ENCODE measurements at regions not wholly inside any gene's neighbourhood (a gene's known extent, or its start where the extent isn't known, plus 50 kb on each side); places are given as distances from the start of the nearest gene placed in this dataset.

DNA sequence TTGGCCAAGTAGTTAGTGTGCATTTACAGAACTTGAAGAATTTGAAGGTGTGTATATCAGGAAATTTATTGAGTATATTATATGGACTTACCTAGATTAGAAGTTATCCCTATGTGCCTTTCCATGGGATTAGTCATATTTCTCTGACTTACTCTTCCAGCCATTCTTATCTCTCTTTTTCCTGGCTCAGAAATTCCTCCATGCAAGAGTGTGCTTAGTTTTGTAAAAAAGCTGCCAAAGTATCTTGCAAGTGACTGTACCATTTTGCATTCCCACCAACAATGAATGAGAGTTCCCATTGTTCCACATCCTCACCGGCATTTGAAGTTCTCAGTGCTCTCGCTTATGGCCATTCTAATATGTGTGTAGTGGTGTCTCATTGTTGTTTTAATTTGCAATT, 82.2 kb upstream of the GUCA2B start:
- no peaks in the 10 kb centered on the region for H3K27me3 ChIP-seq
- no peaks in the 10 kb centered on the region for H3K9me3 ChIP-seq
- DNase-seq (ENCODE audit: low spot score in 2 of 2), result no peak
- intact Hi-C loops (cut with DNase I), result no loop called here
- TF ChIP-seq CTCF (IDR thresholded peaks at IDR 0.05), result no peak
- H3K4me1 ChIP-seq, result no peaks in the 10 kb centered on the region
- no peak overlapping the region for H3K4me3 ChIP-seq
- no peaks in the 10 kb centered on the region for H3K36me3 ChIP-seq
- no peak overlapping the region for H3K27ac ChIP-seq

DNA sequence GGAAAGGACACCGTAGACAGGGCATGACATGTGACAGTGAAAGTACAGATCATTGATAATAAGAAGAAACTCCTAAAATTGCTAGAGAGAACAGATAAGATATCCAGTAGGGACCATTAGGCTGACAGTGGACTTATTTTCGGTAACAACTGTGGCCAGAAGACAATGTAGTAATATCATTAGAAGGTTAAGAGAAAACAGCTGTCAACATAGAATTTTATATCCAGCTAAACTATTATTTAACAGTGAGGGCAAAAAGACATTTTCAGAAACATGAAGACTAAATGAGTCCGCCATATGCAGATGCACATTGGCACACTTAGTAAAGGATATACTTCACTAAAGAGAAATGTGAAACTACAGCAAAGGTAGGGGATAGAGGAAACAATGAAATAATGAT, 95.4 kb upstream of the GUCA2B start:
- Histone ChIP-seq H3K9me3 (peaks cover 8 to 16% of the 10 kb centered on the region in 2 donors), H3K4me3 (no peak overlapping the region), H3K4me1 (no peaks in the 10 kb centered on the region), H3K27ac (no peak overlapping the region), H3K27me3 (no peaks in the 10 kb centered on the region), H3K36me3 (no peaks in the 10 kb centered on the region)
- no peak for DNase-seq (ENCODE audit: low spot score in 2 of 2)
- intact Hi-C loops (cut with DNase I), result no loop called here
- no peak for TF ChIP-seq CTCF (IDR thresholded peaks at IDR 0.05)

GRCh38 chr1:42056460-42056859, 96.8 kb upstream of the GUCA2B start:
- Histone ChIP-seq H3K27me3 (no peaks in the 10 kb centered on the region), H3K27ac (no peak overlapping the region), H3K4me1 (no peaks in the 10 kb centered on the region), H3K4me3 (no peak overlapping the region), H3K9me3 (peaks cover 8 to 16% of the 10 kb centered on the region in 2 donors), H3K36me3 (no peaks in the 10 kb centered on the region)
- intact Hi-C loops (cut with DNase I), result no loop called here
- DNase-seq (ENCODE audit: low spot score in 2 of 2), result no peak
- TF ChIP-seq CTCF (IDR thresholded peaks at IDR 0.05), result no peak

DNA sequence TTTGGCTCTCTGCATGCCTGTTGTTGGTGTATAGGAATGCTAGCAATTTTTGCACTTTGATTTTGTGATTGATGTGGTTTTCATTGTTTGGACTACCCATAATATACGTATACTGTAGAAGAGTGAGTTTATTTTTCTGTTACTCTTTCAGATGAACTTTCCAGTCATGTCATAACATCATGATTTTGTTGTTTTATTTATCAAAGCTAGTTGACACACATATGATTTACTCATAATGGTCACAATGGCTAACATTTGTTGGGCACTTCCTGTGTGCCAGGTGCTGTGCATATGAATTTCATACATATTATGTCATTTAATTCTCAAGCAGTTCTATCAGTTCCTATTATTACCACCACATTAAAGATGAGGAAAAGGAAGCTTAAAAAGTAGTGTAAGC, 98.1 kb upstream of the GUCA2B start:
- TF ChIP-seq CTCF (IDR thresholded peaks at IDR 0.05), result no peak
- no peak for DNase-seq (ENCODE audit: low spot score in 2 of 2)
- Histone ChIP-seq H3K27ac (no peak overlapping the region), H3K36me3 (no peaks in the 10 kb centered on the region), H3K4me3 (no peak overlapping the region), H3K4me1 (no peaks in the 10 kb centered on the region), H3K9me3 (peaks cover 8 to 16% of the 10 kb centered on the region in 2 donors), H3K27me3 (no peaks in the 10 kb centered on the region)
- intact Hi-C loops (cut with DNase I), result no loop called here

DNA sequence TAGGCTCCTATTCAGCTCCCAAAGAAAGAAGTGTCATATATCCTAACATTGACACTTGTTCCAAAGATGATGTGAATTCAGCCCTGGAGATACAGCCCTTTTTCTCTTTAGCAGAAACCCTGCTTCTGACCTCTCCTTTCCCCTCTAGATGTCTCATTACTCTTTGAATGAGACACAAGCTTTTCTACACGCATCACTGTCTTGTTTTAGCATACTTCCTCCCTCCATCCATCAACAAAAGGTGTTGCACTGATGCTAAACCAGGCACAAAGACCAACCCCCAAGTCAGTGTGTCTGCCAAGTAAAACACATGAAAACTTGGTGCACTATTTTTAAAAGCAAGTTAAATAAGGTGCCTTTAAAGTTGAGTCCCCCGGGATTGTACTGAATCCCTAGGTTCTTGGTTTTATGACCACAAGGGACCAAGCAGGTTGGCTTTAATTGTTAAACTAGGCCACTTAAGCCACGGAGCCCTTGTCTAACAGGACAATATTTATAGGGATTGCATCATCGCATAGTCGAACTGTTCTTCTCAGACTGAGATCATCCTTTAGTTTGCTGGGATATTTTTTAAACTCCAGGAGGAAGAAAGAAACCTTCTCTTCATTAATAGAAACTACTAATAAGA, 101.0 kb upstream of the GUCA2B start:
- intact Hi-C loops (cut with DNase I), result no loop called here

More for the DNA sequence above, 101.0 kb upstream of the GUCA2B start:
- H3K9me3 ChIP-seq, result peaks cover 0 to under 1% of the 10 kb centered on the region in 2 donors
- H3K27me3 ChIP-seq, result no peaks in the 10 kb centered on the region
- no peak overlapping the region for H3K4me3 ChIP-seq
- no peaks in the 10 kb centered on the region for H3K4me1 ChIP-seq
- TF ChIP-seq CTCF (IDR thresholded peaks at IDR 0.05), result no peak
- no peak for DNase-seq (ENCODE audit: low spot score in 2 of 2)
- no peak overlapping the region for H3K27ac ChIP-seq
- H3K36me3 ChIP-seq, result no peaks in the 10 kb centered on the region
